ENCODE measurements at regions not wholly inside any gene's neighbourhood (a gene's known extent, or its start where the extent isn't known, plus 50 kb on each side); places are given as distances from the start of the nearest gene placed in this dataset.

GRCh38 chrX:42075032-42075431 lies 151.7 kb upstream of the CASK start:
- no peaks in the 10 kb centered on the region for H3K9me3 ChIP-seq (ENCODE audit: low read length)
- H2AFZ ChIP-seq (ENCODE audit: low read length): no peak overlapping the region
- H3K27ac ChIP-seq (ENCODE audit: low read length): no peak overlapping the region
- no peak overlapping the region for H3K4me2 ChIP-seq (ENCODE audit: low read length)
- intact Hi-C loops (cut with micrococcal nuclease): no loop called here
- H3K79me2 ChIP-seq (ENCODE audit: low read length): no peaks in the 10 kb centered on the region
- POLR2A ChIA-PET (ENCODE audit: unreplicated experiment): no interaction called here
- no peak for ATAC-seq
- H3K9ac ChIP-seq (ENCODE audit: low read length): no peak overlapping the region
- no TSS peak for BruUV-seq (replicated peaks)
- H3K4me1 ChIP-seq (ENCODE audit: insufficient read depth, low read length): no peaks in the 10 kb centered on the region
- H3K36me3 ChIP-seq (ENCODE audit: low read depth, low read length): no peaks in the 10 kb centered on the region
- TF ChIP-seq EZH2phosphoT487 (IDR thresholded peaks at IDR 0.05; ENCODE audit: borderline replicate concordance, low read length): no peak
- TF ChIP-seq EZH2 (IDR thresholded peaks at IDR 0.05; ENCODE audit: low read length, unreplicated experiment): no peak
- no peak for TF ChIP-seq CTCF (conservative IDR thresholded peaks at IDR 0.05; ENCODE audit: low read depth, low read length)
- H3K4me3 ChIP-seq (ENCODE audit: low read length): no peak overlapping the region
- H3K9me2 ChIP-seq (replicated peaks; ENCODE audit: low read length): no peaks in the 10 kb centered on the region
- no peak for DNase-seq
- H3K27me3 ChIP-seq (ENCODE audit: low read length): no peaks in the 10 kb centered on the region
- CTCF ChIA-PET: no interaction called here
- no peaks in the 10 kb centered on the region for H3F3A ChIP-seq (ENCODE audit: low read length, unreplicated experiment)
- no peaks in the 10 kb centered on the region for H4K20me1 ChIP-seq (ENCODE audit: low read length)

DNA sequence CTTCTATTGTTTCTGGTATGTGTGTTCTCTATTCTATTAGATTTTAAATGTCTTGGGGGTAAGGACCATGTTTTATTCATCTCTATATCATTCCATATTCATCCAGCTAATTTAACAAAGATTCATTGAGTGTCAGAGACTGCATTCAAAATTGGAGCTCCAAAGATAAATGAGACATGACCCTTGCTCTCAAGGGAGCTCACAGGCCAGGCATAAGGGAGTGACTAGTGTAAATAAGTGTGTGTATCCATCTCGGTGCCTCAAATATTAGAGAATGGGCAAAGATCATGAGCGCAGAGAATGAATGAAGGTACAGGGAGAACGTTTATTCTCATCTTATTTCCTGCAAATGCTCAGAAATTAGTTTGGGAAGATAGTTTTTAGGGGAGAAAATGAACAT lies 150.1 kb upstream of the CASK start:
- no peak for TF ChIP-seq CTCF (conservative IDR thresholded peaks at IDR 0.05; ENCODE audit: low read depth, low read length)
- TF ChIP-seq EZH2phosphoT487 (IDR thresholded peaks at IDR 0.05; ENCODE audit: borderline replicate concordance, low read length): no peak
- no peak for TF ChIP-seq EZH2 (IDR thresholded peaks at IDR 0.05; ENCODE audit: low read length, unreplicated experiment)
- ATAC-seq: no peak
- Histone ChIP-seq H3K79me2 (ENCODE audit: low read length) (no peaks in the 10 kb centered on the region), H3K4me2 (ENCODE audit: low read length) (no peak overlapping the region), H4K20me1 (ENCODE audit: low read length) (no peaks in the 10 kb centered on the region), H3K27me3 (ENCODE audit: low read length) (no peaks in the 10 kb centered on the region), H3K27ac (ENCODE audit: low read length) (no peak overlapping the region), H3K36me3 (ENCODE audit: low read depth, low read length) (no peaks in the 10 kb centered on the region), H3K9me2 (replicated peaks; ENCODE audit: low read length) (no peaks in the 10 kb centered on the region), H3K9me3 (ENCODE audit: low read length) (no peaks in the 10 kb centered on the region), H3K4me3 (ENCODE audit: low read length) (no peak overlapping the region), H2AFZ (ENCODE audit: low read length) (no peak overlapping the region), H3K4me1 (ENCODE audit: insufficient read depth, low read length) (no peaks in the 10 kb centered on the region), H3F3A (ENCODE audit: low read length, unreplicated experiment) (no peaks in the 10 kb centered on the region), H3K9ac (ENCODE audit: low read length) (no peak overlapping the region)
- no TSS peak for BruUV-seq (replicated peaks)
- ChIA-PET CTCF (no interaction called here), POLR2A (ENCODE audit: unreplicated experiment) (no interaction called here)
- intact Hi-C loops (cut with micrococcal nuclease): no loop called here
- no peak for DNase-seq

DNA sequence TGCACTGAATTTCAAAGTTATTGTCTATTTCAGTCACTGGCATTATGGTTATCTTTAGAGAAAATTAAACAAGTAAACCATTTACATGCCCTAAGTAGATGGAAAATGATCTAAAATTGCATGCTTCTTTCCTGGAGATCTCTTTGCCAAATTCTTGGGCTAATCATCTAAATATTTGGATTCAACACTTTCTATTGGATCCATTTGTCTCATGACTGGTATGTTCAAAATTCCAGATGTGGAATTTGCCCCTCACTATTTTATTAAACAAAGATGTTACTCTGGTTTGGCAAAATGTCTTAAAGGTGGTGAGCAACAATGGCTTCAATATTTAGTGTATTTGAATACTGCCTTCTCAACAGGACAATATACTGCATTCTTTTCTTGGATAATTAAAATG lies 147.5 kb upstream of the CASK start:
- H2AFZ ChIP-seq (ENCODE audit: low read length): no peak overlapping the region
- POLR2A ChIA-PET (ENCODE audit: unreplicated experiment): no interaction called here
- H3K4me1 ChIP-seq (ENCODE audit: insufficient read depth, low read length): no peaks in the 10 kb centered on the region
- no peak overlapping the region for H3K27ac ChIP-seq (ENCODE audit: low read length)
- no peak overlapping the region for H3K9ac ChIP-seq (ENCODE audit: low read length)
- no peak overlapping the region for H3K4me3 ChIP-seq (ENCODE audit: low read length)
- CTCF ChIA-PET: no interaction called here
- no peak for ATAC-seq
- no peaks in the 10 kb centered on the region for H3K36me3 ChIP-seq (ENCODE audit: low read depth, low read length)
- no TSS peak for BruUV-seq (replicated peaks)
- TF ChIP-seq EZH2 (IDR thresholded peaks at IDR 0.05; ENCODE audit: low read length, unreplicated experiment): no peak
- no peak for TF ChIP-seq EZH2phosphoT487 (IDR thresholded peaks at IDR 0.05; ENCODE audit: borderline replicate concordance, low read length)
- TF ChIP-seq CTCF (conservative IDR thresholded peaks at IDR 0.05; ENCODE audit: low read depth, low read length): no peak
- H4K20me1 ChIP-seq (ENCODE audit: low read length): no peaks in the 10 kb centered on the region
- no peaks in the 10 kb centered on the region for H3F3A ChIP-seq (ENCODE audit: low read length, unreplicated experiment)
- no peak overlapping the region for H3K4me2 ChIP-seq (ENCODE audit: low read length)
- no peaks in the 10 kb centered on the region for H3K9me3 ChIP-seq (ENCODE audit: low read length)
- intact Hi-C loops (cut with micrococcal nuclease): no loop called here
- DNase-seq: no peak
- no peaks in the 10 kb centered on the region for H3K79me2 ChIP-seq (ENCODE audit: low read length)
- no peaks in the 10 kb centered on the region for H3K27me3 ChIP-seq (ENCODE audit: low read length)
- no peaks in the 10 kb centered on the region for H3K9me2 ChIP-seq (replicated peaks; ENCODE audit: low read length)

Data from PC-3 (cell line).